ENCODE measurements at regions not wholly inside any gene's neighbourhood (a gene's known extent, or its start where the extent isn't known, plus 50 kb on each side); places are given as distances from the start of the nearest gene placed in this dataset.
"Not testable (repeated sequence)": the region's sequence is repeated elsewhere in the genome, so short reads cannot be mapped to it uniquely, and the experiment has no call there.

- no peak for FAIRE-seq
These were observed 329.1 kb downstream of the LRRIQ3 start for GRCh38 chr1:73868810-73869336.

GRCh38 chr1:73862355-73862754 is 335.6 kb downstream of the LRRIQ3 start:
- TF ChIP-seq POU2F2 (IDR thresholded peaks at IDR 0.05; ENCODE audit: low read depth, low read length) (no peak), SPI1 (IDR thresholded peaks at IDR 0.05; ENCODE audit: low read depth, low read length) (no peak), PAX5 (IDR thresholded peaks at IDR 0.05; ENCODE audit: insufficient read depth, low read length, severe bottlenecking) (no peak)
- DNase-seq (ENCODE audit: insufficient read length, low spot score) (no peak), FAIRE-seq (no peak)

More at GRCh38 chr1:73868810-73869336, 329.1 kb downstream of the LRRIQ3 start:
- no peak for TF ChIP-seq TAF1 (IDR thresholded peaks at IDR 0.05; ENCODE audit: low read depth, low read length)
- no peak for TF ChIP-seq SPI1 (IDR thresholded peaks at IDR 0.05; ENCODE audit: low read depth, low read length)
- no peak for TF ChIP-seq PAX5 (IDR thresholded peaks at IDR 0.05; ENCODE audit: insufficient read depth, low read length, severe bottlenecking)
- no peak for TF ChIP-seq POU2F2 (IDR thresholded peaks at IDR 0.05; ENCODE audit: low read depth, low read length)
- TF ChIP-seq POLR2AphosphoS5 (IDR thresholded peaks at IDR 0.05; ENCODE audit: low read depth, low read length), result no peak
- no peak for TF ChIP-seq POLR2A (IDR thresholded peaks at IDR 0.05; ENCODE audit: low read depth, low read length)
- DNase-seq (ENCODE audit: insufficient read length, low spot score), result no peak

GRCh38 chr1:73860421-73860950 is 337.5 kb downstream of the LRRIQ3 start:
- DNase-seq (ENCODE audit: insufficient read length, low spot score) (no peak), FAIRE-seq (no peak)
- no peak for TF ChIP-seq PAX5 (IDR thresholded peaks at IDR 0.05; ENCODE audit: insufficient read depth, low read length, severe bottlenecking)
- no peak for TF ChIP-seq TAF1 (IDR thresholded peaks at IDR 0.05; ENCODE audit: low read depth, low read length)
- no peak for TF ChIP-seq POU2F2 (IDR thresholded peaks at IDR 0.05; ENCODE audit: low read depth, low read length)

- no peak for TF ChIP-seq SPI1 (IDR thresholded peaks at IDR 0.05; ENCODE audit: low read depth, low read length)
- TF ChIP-seq PAX5 (IDR thresholded peaks at IDR 0.05; ENCODE audit: insufficient read depth, low read length, severe bottlenecking), result no peak
- TF ChIP-seq POLR2AphosphoS5 (IDR thresholded peaks at IDR 0.05; ENCODE audit: low read depth, low read length), result no peak
- no peak for TF ChIP-seq TAF1 (IDR thresholded peaks at IDR 0.05; ENCODE audit: low read depth, low read length)
- no peak for TF ChIP-seq POU2F2 (IDR thresholded peaks at IDR 0.05; ENCODE audit: low read depth, low read length)
- TF ChIP-seq POLR2A (IDR thresholded peaks at IDR 0.05; ENCODE audit: low read depth, low read length), result no peak
- FAIRE-seq, result no peak
These were observed 338.7 kb downstream of the LRRIQ3 start for GRCh38 chr1:73859227-73859626.

GRCh38 chr1:73854527-73854926 is 343.4 kb downstream of the LRRIQ3 start:
- FAIRE-seq (no peak), DNase-seq (ENCODE audit: insufficient read length, low spot score) (no peak)
- TF ChIP-seq SPI1 (IDR thresholded peaks at IDR 0.05; ENCODE audit: low read depth, low read length), result no peak
- TF ChIP-seq POLR2AphosphoS5 (IDR thresholded peaks at IDR 0.05; ENCODE audit: low read depth, low read length), result no peak
- TF ChIP-seq POU2F2 (IDR thresholded peaks at IDR 0.05; ENCODE audit: low read depth, low read length), result no peak
- no peak for TF ChIP-seq TAF1 (IDR thresholded peaks at IDR 0.05; ENCODE audit: low read depth, low read length)
- TF ChIP-seq PAX5 (IDR thresholded peaks at IDR 0.05; ENCODE audit: insufficient read depth, low read length, severe bottlenecking), result no peak
- no peak for TF ChIP-seq POLR2A (IDR thresholded peaks at IDR 0.05; ENCODE audit: low read depth, low read length)

More at GRCh38 chr1:73859227-73859626, 338.7 kb downstream of the LRRIQ3 start:
- no peak for DNase-seq (ENCODE audit: insufficient read length, low spot score)

GRCh38 chr1:73842436-73842835 is 355.5 kb downstream of the LRRIQ3 start:
- no peak for FAIRE-seq
- TF ChIP-seq POLR2AphosphoS5 (IDR thresholded peaks at IDR 0.05; ENCODE audit: low read depth, low read length) (no peak), POLR2A (IDR thresholded peaks at IDR 0.05; ENCODE audit: low read depth, low read length) (no peak), TAF1 (IDR thresholded peaks at IDR 0.05; ENCODE audit: low read depth, low read length) (no peak), PAX5 (IDR thresholded peaks at IDR 0.05; ENCODE audit: insufficient read depth, low read length, severe bottlenecking) (no peak), POU2F2 (IDR thresholded peaks at IDR 0.05; ENCODE audit: low read depth, low read length) (no peak), SPI1 (IDR thresholded peaks at IDR 0.05; ENCODE audit: low read depth, low read length) (no peak)
- no peak for DNase-seq (ENCODE audit: insufficient read length, low spot score)

GRCh38 chr1:73839922-73840321 is 358.1 kb downstream of the LRRIQ3 start:
- DNase-seq (ENCODE audit: insufficient read length, low spot score) (no peak), FAIRE-seq (no peak)
- no peak for TF ChIP-seq POLR2A (IDR thresholded peaks at IDR 0.05; ENCODE audit: low read depth, low read length)
- no peak for TF ChIP-seq POLR2AphosphoS5 (IDR thresholded peaks at IDR 0.05; ENCODE audit: low read depth, low read length)
- TF ChIP-seq PAX5 (IDR thresholded peaks at IDR 0.05; ENCODE audit: insufficient read depth, low read length, severe bottlenecking), result no peak
- no peak for TF ChIP-seq TAF1 (IDR thresholded peaks at IDR 0.05; ENCODE audit: low read depth, low read length)
- no peak for TF ChIP-seq POU2F2 (IDR thresholded peaks at IDR 0.05; ENCODE audit: low read depth, low read length)

GRCh38 chr1:73832276-73833181 is 365.4 kb downstream of the LRRIQ3 start:
- TF ChIP-seq POLR2AphosphoS5 (IDR thresholded peaks at IDR 0.05; ENCODE audit: low read depth, low read length) (no peak), POLR2A (IDR thresholded peaks at IDR 0.05; ENCODE audit: low read depth, low read length) (no peak)
- FAIRE-seq, result no peak
- DNase-seq (ENCODE audit: insufficient read length, low spot score), result no peak

GRCh38 chr1:73827283-73827682 is 370.7 kb downstream of the LRRIQ3 start:
- FAIRE-seq; DNase-seq (ENCODE audit: insufficient read length, low spot score): not testable (repeated sequence)

- DNase-seq (ENCODE audit: insufficient read length, low spot score) (no peak), FAIRE-seq (no peak)
- no peak for TF ChIP-seq TAF1 (IDR thresholded peaks at IDR 0.05; ENCODE audit: low read depth, low read length)
- no peak for TF ChIP-seq PAX5 (IDR thresholded peaks at IDR 0.05; ENCODE audit: insufficient read depth, low read length, severe bottlenecking)
- TF ChIP-seq POLR2A (IDR thresholded peaks at IDR 0.05; ENCODE audit: low read depth, low read length), result no peak
- no peak for TF ChIP-seq SPI1 (IDR thresholded peaks at IDR 0.05; ENCODE audit: low read depth, low read length)
These were observed 373.9 kb downstream of the LRRIQ3 start for GRCh38 chr1:73824065-73824464.
